Nephron progenitor cell (in vitro differentiated cells): ENCODE measurements at regions not wholly inside any gene's neighbourhood (a gene's known extent, or its start where the extent isn't known, plus 50 kb on each side); places are given as distances from the start of the nearest gene placed in this dataset.

ENCODE experiments used
- DNase-seq: peaks from one replicate; pipeline ENCODE4 v3.0.0; 2021
- H3K27ac Mint-ChIP-seq: 2 replicates; pipeline ENCODE4 v1.8.0; 2021; ENCODE audit warnings: mild to moderate bottlenecking, moderate library complexity, mixed read lengths
- H3K27me3 Mint-ChIP-seq: 2 replicates; pipeline ENCODE4 v1.8.0; 2021; ENCODE audit warnings: mild to moderate bottlenecking, low read depth, mixed read lengths; ENCODE audit not compliant: poor library complexity
- H3K36me3 Mint-ChIP-seq: 2 replicates; pipeline ENCODE4 v1.8.0; 2021; ENCODE audit warnings: low read depth, mixed read lengths
- H3K4me1 Mint-ChIP-seq: 2 replicates; pipeline ENCODE4 v1.8.0; 2021; ENCODE audit warnings: mixed read lengths
- H3K4me3 Mint-ChIP-seq: 2 replicates; pipeline ENCODE4 v1.8.0; 2021; ENCODE audit warnings: mild to moderate bottlenecking, moderate library complexity, mixed read lengths
- H3K9me3 Mint-ChIP-seq: 2 replicates; pipeline ENCODE4 v1.8.0; 2021; ENCODE audit warnings: mild to moderate bottlenecking, moderate library complexity, mixed read lengths
- TF ChIP-seq, protein P1 (sequence below): fragments of 200-600 bp; sonication (generic); IDR thresholded peaks from 2 replicates; pipeline ENCODE4 v1.5.0; 2021; ENCODE audit warnings: antibody characterized with exemption

DNA sequence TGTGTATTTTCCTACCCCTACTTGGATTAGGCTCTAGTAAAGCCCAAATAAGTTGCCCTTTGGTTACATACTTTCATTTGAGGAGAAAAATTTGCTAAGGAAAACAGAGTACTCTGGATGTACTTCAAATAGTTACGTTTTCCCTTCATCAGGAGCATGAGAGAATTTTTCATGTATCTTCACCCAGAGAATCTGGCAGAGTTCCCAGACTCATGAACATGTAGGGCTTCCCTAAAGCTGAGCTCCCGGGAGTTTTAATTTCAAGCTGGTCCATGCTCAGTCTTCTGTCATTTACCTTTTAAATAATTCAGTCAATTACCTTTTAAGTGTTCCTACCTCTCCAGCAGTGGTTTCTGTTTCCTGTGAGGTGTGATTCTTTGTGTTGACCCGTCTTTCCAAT is 367.5 kb upstream of the GRID2 start:
- no peaks in the 10 kb centered on the region for H3K36me3 Mint-ChIP-seq
- TF ChIP-seq, protein P1, sequence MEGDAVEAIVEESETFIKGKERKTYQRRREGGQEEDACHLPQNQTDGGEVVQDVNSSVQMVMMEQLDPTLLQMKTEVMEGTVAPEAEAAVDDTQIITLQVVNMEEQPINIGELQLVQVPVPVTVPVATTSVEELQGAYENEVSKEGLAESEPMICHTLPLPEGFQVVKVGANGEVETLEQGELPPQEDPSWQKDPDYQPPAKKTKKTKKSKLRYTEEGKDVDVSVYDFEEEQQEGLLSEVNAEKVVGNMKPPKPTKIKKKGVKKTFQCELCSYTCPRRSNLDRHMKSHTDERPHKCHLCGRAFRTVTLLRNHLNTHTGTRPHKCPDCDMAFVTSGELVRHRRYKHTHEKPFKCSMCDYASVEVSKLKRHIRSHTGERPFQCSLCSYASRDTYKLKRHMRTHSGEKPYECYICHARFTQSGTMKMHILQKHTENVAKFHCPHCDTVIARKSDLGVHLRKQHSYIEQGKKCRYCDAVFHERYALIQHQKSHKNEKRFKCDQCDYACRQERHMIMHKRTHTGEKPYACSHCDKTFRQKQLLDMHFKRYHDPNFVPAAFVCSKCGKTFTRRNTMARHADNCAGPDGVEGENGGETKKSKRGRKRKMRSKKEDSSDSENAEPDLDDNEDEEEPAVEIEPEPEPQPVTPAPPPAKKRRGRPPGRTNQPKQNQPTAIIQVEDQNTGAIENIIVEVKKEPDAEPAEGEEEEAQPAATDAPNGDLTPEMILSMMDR, result no peak
- H3K4me3 Mint-ChIP-seq, result no peak overlapping the region
- peaks cover 13% of the 10 kb centered on the region for H3K9me3 Mint-ChIP-seq
- no peak for DNase-seq
- H3K27me3 Mint-ChIP-seq, result peaks cover 2% of the 10 kb centered on the region
- H3K4me1 Mint-ChIP-seq, result no peaks in the 10 kb centered on the region
- no peak overlapping the region for H3K27ac Mint-ChIP-seq

DNA sequence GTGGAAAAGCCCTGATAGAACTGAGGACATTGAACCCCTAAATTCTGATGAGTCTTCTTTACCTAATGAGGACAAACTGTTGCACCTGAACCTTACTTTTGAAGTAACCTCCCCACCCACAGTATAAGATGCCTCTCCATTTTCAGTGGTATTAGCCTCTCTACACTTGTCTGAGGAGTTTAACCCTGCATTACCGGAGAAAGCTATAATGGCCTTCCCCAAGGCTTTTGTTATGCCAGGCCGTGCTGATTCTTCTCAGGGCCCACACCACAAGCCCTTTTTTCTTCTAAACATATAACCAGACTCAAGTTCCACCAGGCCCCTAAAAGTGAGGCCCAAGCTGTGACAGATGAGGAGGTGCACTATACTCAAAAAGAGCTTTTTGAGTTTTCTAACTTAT is 345.8 kb upstream of the GRID2 start:
- no peak overlapping the region for H3K4me3 Mint-ChIP-seq
- TF ChIP-seq, protein P1, result no peak
- peaks cover 6% of the 10 kb centered on the region for H3K4me1 Mint-ChIP-seq
- H3K9me3 Mint-ChIP-seq, result peaks cover 6% of the 10 kb centered on the region
- no peak overlapping the region for H3K27ac Mint-ChIP-seq
- DNase-seq, result no peak
- H3K27me3 Mint-ChIP-seq, result no peaks in the 10 kb centered on the region
- H3K36me3 Mint-ChIP-seq, result no peaks in the 10 kb centered on the region

DNA sequence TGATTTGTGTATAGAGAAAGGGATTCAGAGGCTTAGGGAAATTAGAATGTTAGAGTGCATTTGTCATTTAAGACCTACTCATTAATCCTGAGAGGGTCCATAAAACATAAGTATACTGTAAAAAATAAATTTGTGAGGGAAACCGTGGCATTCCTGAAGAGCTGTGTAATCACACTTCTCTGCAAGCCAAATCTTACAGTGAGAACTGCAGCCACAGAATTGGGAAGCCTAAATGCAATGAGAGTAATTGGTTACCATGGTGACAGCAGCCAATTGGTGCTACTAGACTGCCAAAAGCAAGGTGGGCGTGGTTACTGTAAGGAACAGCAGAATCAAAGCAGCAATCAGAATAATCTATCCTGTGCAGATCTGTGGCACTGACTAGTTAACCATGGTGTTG is 345.2 kb upstream of the GRID2 start:
- TF ChIP-seq, protein P1, result no peak
- peaks cover 6% of the 10 kb centered on the region for H3K9me3 Mint-ChIP-seq
- H3K27ac Mint-ChIP-seq, result no peak overlapping the region
- no peak overlapping the region for H3K4me3 Mint-ChIP-seq
- no peaks in the 10 kb centered on the region for H3K36me3 Mint-ChIP-seq
- no peak for DNase-seq
- H3K4me1 Mint-ChIP-seq, result peaks cover 6% of the 10 kb centered on the region
- H3K27me3 Mint-ChIP-seq, result no peaks in the 10 kb centered on the region

DNA sequence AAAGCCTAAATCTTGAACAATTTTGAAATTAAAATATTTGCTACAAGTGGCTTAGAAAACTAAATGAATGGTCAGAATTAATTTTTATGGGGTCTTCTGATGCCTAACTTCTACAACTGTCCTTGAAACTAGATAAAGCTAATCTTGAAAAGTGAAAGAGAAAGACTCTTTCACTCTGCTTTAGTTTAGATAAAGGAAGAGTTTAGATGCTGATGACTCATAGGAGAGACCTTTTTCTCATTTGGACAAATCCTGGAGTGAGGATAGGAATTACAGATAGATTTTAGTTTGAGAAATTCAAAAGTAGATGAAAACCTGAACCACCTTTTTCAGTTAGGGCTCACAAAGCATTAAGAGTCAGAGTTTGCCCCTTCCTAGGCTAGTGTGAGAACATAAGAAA is 342.3 kb upstream of the GRID2 start:
- H3K4me1 Mint-ChIP-seq, result peaks cover 6% of the 10 kb centered on the region
- DNase-seq, result no peak
- no peaks in the 10 kb centered on the region for H3K36me3 Mint-ChIP-seq
- no peak overlapping the region for H3K4me3 Mint-ChIP-seq
- no peak overlapping the region for H3K27ac Mint-ChIP-seq
- no peaks in the 10 kb centered on the region for H3K9me3 Mint-ChIP-seq
- TF ChIP-seq, protein P1, result no peak
- H3K27me3 Mint-ChIP-seq, result no peaks in the 10 kb centered on the region

DNA sequence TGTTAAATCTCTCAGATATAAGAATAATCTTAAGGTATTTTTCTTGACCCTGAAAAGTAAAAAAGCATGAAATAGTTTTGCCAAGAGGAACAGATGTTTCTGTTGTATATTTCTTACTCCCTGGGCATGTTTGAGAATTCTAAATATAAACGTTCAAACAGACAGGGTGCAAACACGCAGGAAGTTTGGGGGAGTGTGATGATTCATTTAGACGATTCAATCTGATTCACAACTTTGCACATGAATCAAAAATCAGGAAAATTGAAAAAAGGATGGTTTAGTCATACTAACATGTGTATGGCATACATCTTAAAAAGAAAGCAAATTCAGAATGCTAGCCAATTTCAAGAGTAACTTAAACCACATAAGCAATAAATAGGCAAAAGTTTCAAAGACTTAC is 340.3 kb upstream of the GRID2 start:
- TF ChIP-seq, protein P1, result no peak
- H3K4me1 Mint-ChIP-seq, result peaks cover 1% of the 10 kb centered on the region
- no peak overlapping the region for H3K4me3 Mint-ChIP-seq
- DNase-seq, result no peak
- no peaks in the 10 kb centered on the region for H3K36me3 Mint-ChIP-seq
- H3K9me3 Mint-ChIP-seq, result no peaks in the 10 kb centered on the region
- H3K27ac Mint-ChIP-seq, result no peak overlapping the region
- no peaks in the 10 kb centered on the region for H3K27me3 Mint-ChIP-seq

DNA sequence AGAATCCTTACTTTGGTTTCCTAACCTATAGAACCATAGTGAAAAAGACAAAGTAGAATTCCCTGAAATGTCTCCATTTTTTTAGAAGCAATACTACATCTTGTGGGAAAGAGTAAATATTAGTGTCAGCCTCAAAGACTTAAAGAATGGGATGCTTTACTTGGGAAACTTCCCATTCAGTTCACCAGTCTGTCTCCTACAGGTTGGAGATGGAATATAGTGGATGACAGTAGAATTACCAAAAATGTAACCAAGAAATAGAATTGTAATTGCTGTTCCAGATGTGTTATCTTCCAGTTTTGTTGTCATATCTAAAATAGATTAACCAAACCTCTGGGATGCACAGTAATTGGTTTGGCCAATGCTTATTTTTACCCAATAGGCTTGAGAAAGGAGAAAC is 338.6 kb upstream of the GRID2 start:
- H3K9me3 Mint-ChIP-seq, result no peaks in the 10 kb centered on the region
- TF ChIP-seq, protein P1, result no peak
- DNase-seq, result no peak
- H3K27me3 Mint-ChIP-seq, result no peaks in the 10 kb centered on the region
- no peaks in the 10 kb centered on the region for H3K36me3 Mint-ChIP-seq
- no peak overlapping the region for H3K27ac Mint-ChIP-seq
- no peak overlapping the region for H3K4me3 Mint-ChIP-seq
- no peaks in the 10 kb centered on the region for H3K4me1 Mint-ChIP-seq
